ENCODE measurements at regions not wholly inside any gene's neighbourhood (a gene's known extent, or its start where the extent isn't known, plus 50 kb on each side); places are given as distances from the start of the nearest gene placed in this dataset.

DNA sequence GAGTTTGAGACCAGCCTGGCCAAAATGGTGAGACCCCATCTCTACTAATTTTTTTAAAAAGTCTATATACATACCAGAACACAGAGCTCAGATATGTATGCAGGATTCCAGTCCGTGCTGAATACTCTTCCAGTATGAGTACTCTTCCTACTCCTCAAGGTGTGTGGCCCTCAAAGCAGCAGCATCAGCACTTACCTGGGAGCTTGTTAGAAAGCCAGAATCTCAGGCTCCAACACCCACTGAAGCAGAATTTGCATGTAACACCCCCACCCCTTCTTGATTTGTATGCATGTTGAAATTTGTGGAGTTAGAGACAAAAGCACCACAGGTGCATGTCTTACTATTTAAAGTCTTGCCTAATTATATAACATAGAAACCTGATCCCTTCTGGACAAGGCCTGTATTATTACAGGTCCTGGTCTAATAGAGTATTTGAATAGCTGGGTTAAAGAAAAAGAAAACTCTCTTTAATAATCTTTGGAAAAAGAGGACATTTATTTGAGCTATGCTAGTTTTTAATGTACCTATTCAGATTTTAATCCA, 50.3 kb upstream of the NFE2L2 start:
- no peak overlapping the region for H3K4me3 ChIP-seq (ENCODE audit: low read depth, poor library complexity, severe bottlenecking)
- TF ChIP-seq POLR2A (IDR thresholded peaks at IDR 0.05): no peak
- no peak for TF ChIP-seq CTCF (IDR thresholded peaks at IDR 0.05)
- no peak for DNase-seq (ENCODE audit: low spot score in 2 of 2)
- intact Hi-C loops (cut with DNase I; ENCODE audit: low total_unique reads): no loop called here
- WGBS, 2 donors: 55 to 74% methylated on average over 1 of the region's 1 CpG

- no peak for DNase-seq (ENCODE audit: low spot score in 2 of 2)
- no peak overlapping the region for H3K4me3 ChIP-seq (ENCODE audit: low read depth, poor library complexity, severe bottlenecking)
- no peak for TF ChIP-seq CTCF (IDR thresholded peaks at IDR 0.05)
- TF ChIP-seq POLR2A (IDR thresholded peaks at IDR 0.05): no peak
- WGBS, 2 donors: 44 to 67% methylated on average over 3 of the region's 3 CpGs
- intact Hi-C loops (cut with DNase I; ENCODE audit: low total_unique reads): no loop called here
These were observed 50.8 kb upstream of the NFE2L2 start for GRCh38 chr2:177315364-177315763.

- no peak for DNase-seq (ENCODE audit: low spot score in 2 of 2)
- 47 to 52% methylated on average over 1 of the region's 1 CpG for WGBS, 2 donors
- intact Hi-C loops (cut with DNase I; ENCODE audit: low total_unique reads): no loop called here
- no peak for TF ChIP-seq POLR2A (IDR thresholded peaks at IDR 0.05)
- TF ChIP-seq CTCF (IDR thresholded peaks at IDR 0.05): no peak
- H3K4me3 ChIP-seq (ENCODE audit: low read depth, poor library complexity, severe bottlenecking): no peak overlapping the region
These were observed 52.2 kb upstream of the NFE2L2 start for GRCh38 chr2:177316756-177317155.

DNA sequence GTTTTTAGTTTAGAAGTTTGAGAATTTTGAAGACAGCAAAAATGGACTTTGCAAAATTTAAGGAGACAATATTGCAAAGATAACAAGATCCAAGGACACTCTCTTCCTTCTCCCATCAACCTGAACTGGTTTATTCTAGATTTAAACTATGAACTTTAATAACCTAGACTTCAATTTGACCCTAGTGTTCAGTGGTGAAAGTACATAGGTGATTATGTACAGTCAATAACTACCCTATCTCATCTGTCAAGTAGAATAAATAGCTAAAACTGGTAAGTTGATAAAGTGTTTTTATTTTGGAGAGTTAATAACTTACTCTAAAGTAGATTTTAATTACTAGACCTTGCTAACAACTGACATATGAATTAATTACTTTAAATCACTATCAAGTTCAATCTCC, 52.9 kb upstream of the NFE2L2 start:
- TF ChIP-seq CTCF (IDR thresholded peaks at IDR 0.05): no peak
- TF ChIP-seq POLR2A (IDR thresholded peaks at IDR 0.05): no peak
- DNase-seq (ENCODE audit: low spot score in 2 of 2): no peak
- H3K4me3 ChIP-seq (ENCODE audit: low read depth, poor library complexity, severe bottlenecking): no peak overlapping the region
- intact Hi-C loops (cut with DNase I; ENCODE audit: low total_unique reads): no loop called here

- TF ChIP-seq POLR2A (IDR thresholded peaks at IDR 0.05): no peak
- TF ChIP-seq CTCF (IDR thresholded peaks at IDR 0.05): no peak
- intact Hi-C loops (cut with DNase I; ENCODE audit: low total_unique reads): no loop called here
- WGBS, 2 donors: 57 to 59% methylated on average over 1 of the region's 1 CpG
- DNase-seq (ENCODE audit: low spot score in 2 of 2): no peak
- no peak overlapping the region for H3K4me3 ChIP-seq (ENCODE audit: low read depth, poor library complexity, severe bottlenecking)
These were observed 53.3 kb upstream of the NFE2L2 start for GRCh38 chr2:177317857-177318256.

DNA sequence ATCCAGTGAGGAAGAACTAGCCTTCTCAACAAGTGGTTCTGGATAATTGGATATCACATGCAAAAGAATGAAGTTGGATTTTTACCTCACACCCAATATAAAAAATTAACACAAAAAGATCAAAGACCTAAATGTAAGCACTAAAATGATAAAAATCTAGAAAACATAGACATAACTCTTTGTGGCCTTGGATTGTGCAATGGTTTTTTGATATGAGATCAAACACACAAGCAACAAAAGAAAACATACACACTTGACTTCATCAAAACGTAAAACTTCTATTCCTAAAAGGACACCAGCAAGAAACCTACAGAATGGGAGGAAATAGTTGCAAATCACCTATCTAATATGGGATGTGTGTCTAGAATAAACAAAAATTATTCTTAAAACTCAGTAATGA, 54.1 kb upstream of the NFE2L2 start:
- no peak overlapping the region for H3K4me3 ChIP-seq (ENCODE audit: low read depth, poor library complexity, severe bottlenecking)
- DNase-seq (ENCODE audit: low spot score in 2 of 2): no peak
- intact Hi-C loops (cut with DNase I; ENCODE audit: low total_unique reads): no loop called here
- WGBS, 2 donors: 59 to 76% methylated on average over 1 of the region's 1 CpG
- no peak for TF ChIP-seq POLR2A (IDR thresholded peaks at IDR 0.05)
